RWPE2 (cell line): ENCODE measurements at regions not wholly inside any gene's neighbourhood (a gene's known extent, or its start where the extent isn't known, plus 50 kb on each side); places are given as distances from the start of the nearest gene placed in this dataset.

Experiments used
- ATAC-seq: fragments of 200-7000 bp; cut with Tn5 transposase; 3 replicates; pipeline ENCODE4 v1.9.1; 2021; ENCODE audit warnings: low read depth
- DNase-seq: peaks from one replicate; pipeline ENCODE4 v3.0.0-alpha.2; 2020; ENCODE audit warnings: low spot score
- H3K27ac ChIP-seq: fragments of 450-650 bp; 2 replicates; pipeline ENCODE4 v1.5.1; 2017; ENCODE audit warnings: mild to moderate bottlenecking; ENCODE audit not compliant: poor library complexity, severe bottlenecking
- H3K27me3 ChIP-seq: fragments of 250-450 bp; sonication (Bioruptor Pico); 2 replicates; pipeline ENCODE4 v1.5.1; 2021; ENCODE audit warnings: mild to moderate bottlenecking, moderate library complexity; ENCODE audit not compliant: insufficient read depth, poor library complexity, severe bottlenecking
- H3K36me3 ChIP-seq: fragments of 250-450 bp; sonication (Bioruptor Pico); 2 replicates; pipeline ENCODE4 v1.5.1; 2020; ENCODE audit warnings: low read depth, mild to moderate bottlenecking, moderate library complexity
- H3K4me1 ChIP-seq: fragments of 250-450 bp; sonication (Bioruptor Pico); 2 replicates; pipeline ENCODE4 v1.5.1; 2021; ENCODE audit warnings: mild to moderate bottlenecking, moderate library complexity; ENCODE audit not compliant: insufficient read depth, poor library complexity, severe bottlenecking
- H3K4me3 ChIP-seq: fragments of 250-450 bp; sonication (Bioruptor Pico); 2 replicates; pipeline ENCODE4 v1.5.1; 2021; ENCODE audit warnings: mild to moderate bottlenecking, moderate library complexity; ENCODE audit not compliant: severe bottlenecking
- H3K9me3 ChIP-seq: fragments of 250-450 bp; sonication (Bioruptor Pico); 2 replicates; pipeline ENCODE4 v1.5.1; 2021; ENCODE audit warnings: mild to moderate bottlenecking, moderate library complexity; ENCODE audit not compliant: severe bottlenecking
- CTCF ChIP-seq: fragments of 450-650 bp; IDR thresholded peaks from one replicate; pipeline ENCODE4 v1.5.1; 2017; ENCODE audit warnings: mild to moderate bottlenecking, moderate library complexity; ENCODE audit not compliant: poor library complexity, severe bottlenecking

DNA sequence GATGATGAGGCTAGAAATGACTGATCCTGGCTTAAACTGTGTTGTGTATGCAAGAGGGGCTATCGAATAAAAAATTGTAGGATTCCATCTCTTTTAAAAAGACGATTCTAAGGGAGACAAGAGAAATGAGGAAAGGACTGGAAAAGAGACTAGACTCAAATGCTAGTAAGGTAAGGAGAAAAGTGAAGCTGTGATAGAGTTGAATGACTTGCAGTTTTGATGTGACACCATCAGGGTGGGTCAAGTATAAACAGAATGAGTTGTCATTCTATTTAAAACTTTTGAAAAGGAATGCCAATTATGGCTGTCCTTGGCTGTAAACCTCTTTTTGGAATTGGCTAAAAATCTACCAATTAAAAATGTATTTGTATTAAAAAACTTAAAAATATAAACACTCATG lies 184.5 kb upstream of the PHF14 start:
- Histone ChIP-seq H3K27ac (no peak overlapping the region), H3K4me1 (no peaks in the 10 kb centered on the region)
- no peak for TF ChIP-seq CTCF

DNA sequence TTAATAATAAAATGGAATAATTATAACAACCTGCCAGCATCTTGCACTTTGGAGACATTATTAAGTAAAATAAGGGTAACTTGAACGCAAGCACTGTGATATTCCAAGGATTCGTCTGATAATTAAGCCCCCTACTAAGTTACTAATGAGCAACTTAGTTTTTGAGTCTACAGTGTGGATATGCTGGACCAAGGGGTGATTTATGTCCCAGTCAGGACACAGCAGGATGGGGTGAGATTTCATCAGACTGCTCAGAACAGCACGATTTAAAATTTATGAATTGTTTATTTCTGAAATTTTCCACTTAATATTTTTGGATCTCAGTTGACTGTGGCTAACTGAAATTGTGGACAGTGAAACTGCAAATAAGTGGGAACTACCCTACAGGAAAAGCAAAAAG lies 182.8 kb upstream of the PHF14 start:
- DNase-seq = no peak
- TF ChIP-seq CTCF = no peak
- Histone ChIP-seq H3K9me3 (no peaks in the 10 kb centered on the region), H3K36me3 (no peaks in the 10 kb centered on the region), H3K27ac (no peak overlapping the region), H3K4me1 (no peaks in the 10 kb centered on the region), H3K27me3 (no peaks in the 10 kb centered on the region), H3K4me3 (no peak overlapping the region)
- ATAC-seq = no peak

More for the DNA sequence above, 184.5 kb upstream of the PHF14 start:
- no peak for DNase-seq
- no peaks in the 10 kb centered on the region for H3K9me3 ChIP-seq
- no peaks in the 10 kb centered on the region for H3K36me3 ChIP-seq
- no peak for ATAC-seq
- H3K4me3 ChIP-seq = no peak overlapping the region
- H3K27me3 ChIP-seq = no peaks in the 10 kb centered on the region

DNA sequence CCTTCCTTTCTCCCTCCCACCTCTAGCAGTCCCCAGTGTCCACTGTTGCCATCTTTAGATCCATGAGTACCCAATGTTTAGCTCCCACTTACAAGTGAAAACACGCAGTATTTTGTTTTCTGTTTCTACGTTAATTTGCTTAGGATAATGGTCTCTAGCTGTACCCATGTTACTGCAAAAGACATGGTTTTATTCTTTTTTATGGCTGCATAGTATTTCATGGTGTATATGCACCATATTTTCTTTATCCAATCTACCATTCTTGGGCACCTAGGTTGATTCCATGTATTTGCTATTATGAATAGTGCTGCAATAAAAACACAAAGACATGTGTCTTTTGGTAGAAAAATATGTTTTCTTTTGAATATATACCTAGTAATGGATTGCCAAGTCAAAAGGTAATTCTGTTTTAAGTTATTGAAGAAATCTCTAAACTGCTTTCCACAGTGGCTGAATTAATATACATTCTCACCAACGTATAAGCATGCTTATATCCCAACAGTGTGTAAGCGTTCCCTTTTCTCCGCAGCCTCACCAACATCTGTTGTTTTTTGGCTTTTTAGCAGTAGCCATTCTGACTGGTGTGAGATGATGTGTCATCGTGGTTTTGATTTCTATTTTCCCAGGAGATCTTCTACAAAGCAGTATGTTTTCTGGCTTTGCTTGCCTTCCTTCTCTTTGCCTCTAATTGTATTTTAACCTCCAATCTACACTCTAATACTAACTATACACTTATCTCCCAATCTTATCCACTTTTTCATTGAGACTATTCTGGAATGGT lies 179.5 kb upstream of the PHF14 start:
- Histone ChIP-seq H3K4me3 (no peak overlapping the region), H3K9me3 (no peaks in the 10 kb centered on the region), H3K36me3 (no peaks in the 10 kb centered on the region), H3K4me1 (no peaks in the 10 kb centered on the region), H3K27me3 (no peaks in the 10 kb centered on the region), H3K27ac (no peak overlapping the region)
- ATAC-seq (no peak), DNase-seq (no peak)
- TF ChIP-seq CTCF = no peak

DNA sequence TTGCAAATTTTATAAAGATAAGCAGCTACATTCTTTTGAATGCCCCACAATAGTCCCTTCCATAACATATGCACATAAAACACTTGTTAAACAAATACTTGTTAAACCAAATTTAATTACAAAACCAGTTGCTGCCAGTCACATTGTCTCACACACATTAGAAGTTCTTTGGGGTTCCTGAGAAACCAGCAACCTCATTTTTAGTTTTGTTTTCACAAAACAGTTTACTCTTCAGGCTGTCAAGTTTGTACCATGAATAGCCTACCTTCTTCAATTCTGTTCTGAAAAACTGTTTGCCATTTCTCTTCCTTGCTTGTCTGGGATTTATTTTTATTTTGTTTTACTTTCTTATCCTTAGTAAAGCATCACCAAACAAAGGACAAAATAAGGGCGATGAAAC lies 176.5 kb upstream of the PHF14 start:
- H3K9me3 ChIP-seq = no peaks in the 10 kb centered on the region
- DNase-seq (no peak), ATAC-seq (no peak)
- H3K27ac ChIP-seq = no peak overlapping the region
- no peaks in the 10 kb centered on the region for H3K36me3 ChIP-seq
- no peaks in the 10 kb centered on the region for H3K27me3 ChIP-seq
- H3K4me3 ChIP-seq = no peak overlapping the region
- TF ChIP-seq CTCF = no peak
- no peaks in the 10 kb centered on the region for H3K4me1 ChIP-seq

GRCh38 chr7:10798044-10798443 lies 175.6 kb upstream of the PHF14 start:
- Histone ChIP-seq H3K9me3 (no peaks in the 10 kb centered on the region), H3K27me3 (no peaks in the 10 kb centered on the region), H3K27ac (no peak overlapping the region), H3K4me3 (no peak overlapping the region), H3K36me3 (no peaks in the 10 kb centered on the region), H3K4me1 (no peaks in the 10 kb centered on the region)
- no peak for ATAC-seq
- TF ChIP-seq CTCF = no peak
- DNase-seq = no peak
